HG03159 (cell line): ENCODE measurements at regions not wholly inside any gene's neighbourhood (a gene's known extent, or its start where the extent isn't known, plus 50 kb on each side); places are given as distances from the start of the nearest gene placed in this dataset.

Experiments
- ATAC-seq: cut with Tn5 transposase; IDR thresholded peaks from one replicate; pipeline ENCODE4 v1.9.1; 2021; ENCODE audit warnings: mild to moderate bottlenecking, moderate library complexity; ENCODE audit not compliant: unreplicated experiment

DNA sequence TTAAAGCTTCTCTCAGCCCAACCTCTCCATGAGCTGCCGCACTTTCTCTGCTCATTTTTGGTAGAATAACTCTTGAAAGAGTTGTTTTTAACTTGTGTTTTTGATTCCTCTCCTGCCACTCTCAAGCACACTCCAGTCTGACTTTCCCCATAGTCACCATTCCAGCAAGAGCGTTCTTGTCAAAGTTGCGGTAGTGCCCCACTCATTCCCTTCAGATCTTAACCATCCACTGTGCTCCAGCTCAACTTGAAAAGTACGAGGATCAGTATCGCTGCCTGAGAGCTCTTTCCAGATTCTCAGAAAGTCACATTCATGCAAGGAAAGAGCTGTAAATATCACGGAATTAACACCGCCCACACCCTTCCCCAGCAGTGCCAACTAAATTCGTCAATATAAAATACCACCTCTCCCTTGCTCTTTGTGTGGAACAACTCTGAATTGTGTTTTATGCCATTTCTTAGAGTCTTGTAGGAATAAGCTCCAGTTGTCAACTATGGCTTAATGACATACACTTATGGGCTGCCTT lies 59.7 kb upstream of the IL15 start:
- no peak for ATAC-seq

DNA sequence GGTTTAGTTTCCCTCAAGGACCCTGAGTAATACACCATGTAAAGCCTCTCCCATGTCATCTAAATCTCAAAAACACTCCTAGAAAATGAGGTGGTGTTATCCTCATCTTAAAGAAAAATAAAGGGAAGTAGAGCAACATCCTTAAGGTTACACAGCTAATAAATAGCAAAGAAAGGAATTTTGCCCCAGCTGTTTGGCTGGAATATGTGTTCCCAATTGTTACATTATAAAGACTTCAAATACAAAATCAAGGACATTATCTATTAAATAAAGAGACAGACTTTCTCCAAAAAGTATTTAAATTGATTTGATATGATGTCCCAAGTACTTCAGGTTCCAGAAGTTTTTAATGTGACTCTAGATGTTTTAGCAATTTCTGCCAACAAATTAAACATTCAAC lies 57.9 kb upstream of the IL15 start:
- ATAC-seq: no peak

DNA sequence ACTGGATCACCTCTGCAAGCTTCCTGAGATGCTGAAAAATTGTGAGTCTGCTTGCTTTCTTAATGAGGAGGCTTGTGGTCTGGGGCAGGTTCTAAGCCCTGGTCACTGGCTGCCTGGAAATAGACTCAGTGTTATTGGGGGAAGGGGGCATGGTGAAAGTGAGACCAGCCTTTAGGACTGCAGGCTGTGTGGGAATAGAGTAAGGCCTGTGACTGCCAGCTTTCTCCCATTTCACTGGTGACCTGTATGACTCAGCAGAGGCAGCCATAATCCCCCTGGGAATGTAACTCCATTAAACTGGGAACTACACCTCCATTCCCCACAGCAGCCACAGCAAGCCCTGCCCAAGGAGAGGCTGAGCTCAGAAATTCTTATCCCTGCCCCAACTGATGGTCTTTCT lies 55.9 kb upstream of the IL15 start:
- no peak for ATAC-seq
